ENCODE measurements at regions not wholly inside any gene's neighbourhood (a gene's known extent, or its start where the extent isn't known, plus 50 kb on each side); places are given as distances from the start of the nearest gene placed in this dataset.
"Not testable (repeated sequence)": the region's sequence is repeated elsewhere in the genome, so short reads cannot be mapped to it uniquely, and the experiment has no call there.

DNA sequence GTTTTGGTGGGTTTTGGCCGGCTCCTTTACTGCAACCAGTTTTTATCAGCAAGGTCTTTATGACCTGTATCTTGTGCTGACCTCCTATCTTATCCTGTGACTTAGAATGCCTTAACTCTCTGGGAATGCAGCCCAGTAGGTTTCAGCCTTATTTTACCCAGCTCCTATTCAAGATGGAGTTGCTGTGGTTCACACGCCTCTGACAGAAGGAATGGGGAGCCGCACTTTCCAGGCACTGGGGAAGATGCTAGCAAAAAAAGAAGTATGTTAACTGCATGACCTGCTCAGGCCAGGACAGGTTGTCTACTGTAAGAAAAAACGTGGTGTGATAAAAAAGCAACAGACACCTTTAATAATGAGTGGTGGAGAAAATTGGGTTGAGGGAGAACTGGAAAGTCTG lies 112.2 kb upstream of the OR9Q1 start:
- intact Hi-C loops (cut with micrococcal nuclease; ENCODE audit: unreplicated experiment); DNase-seq (ENCODE audit: low spot score); H3K79me2 ChIP-seq (ENCODE audit: insufficient read depth, low read depth, low read length); H4K20me1 ChIP-seq (ENCODE audit: insufficient read depth, low read length); H3K4me1 ChIP-seq (ENCODE audit: insufficient read depth, low read length, poor library complexity, severe bottlenecking); H3K9me2 ChIP-seq (ENCODE audit: insufficient read depth, low read length); H3K27ac ChIP-seq (ENCODE audit: low read depth, low read length, poor library complexity, severe bottlenecking); BruUV-seq (replicated peaks); H3K4me2 ChIP-seq (ENCODE audit: low read length); CTCF ChIA-PET (ENCODE audit: unreplicated experiment); H3K36me3 ChIP-seq (ENCODE audit: insufficient read depth, low read length); H3K9me3 ChIP-seq (ENCODE audit: low read length); POLR2A ChIA-PET; H2AFZ ChIP-seq (ENCODE audit: low read length); H3K4me3 ChIP-seq (ENCODE audit: low read depth, low read length, poor library complexity, severe bottlenecking): not testable (repeated sequence)

DNA sequence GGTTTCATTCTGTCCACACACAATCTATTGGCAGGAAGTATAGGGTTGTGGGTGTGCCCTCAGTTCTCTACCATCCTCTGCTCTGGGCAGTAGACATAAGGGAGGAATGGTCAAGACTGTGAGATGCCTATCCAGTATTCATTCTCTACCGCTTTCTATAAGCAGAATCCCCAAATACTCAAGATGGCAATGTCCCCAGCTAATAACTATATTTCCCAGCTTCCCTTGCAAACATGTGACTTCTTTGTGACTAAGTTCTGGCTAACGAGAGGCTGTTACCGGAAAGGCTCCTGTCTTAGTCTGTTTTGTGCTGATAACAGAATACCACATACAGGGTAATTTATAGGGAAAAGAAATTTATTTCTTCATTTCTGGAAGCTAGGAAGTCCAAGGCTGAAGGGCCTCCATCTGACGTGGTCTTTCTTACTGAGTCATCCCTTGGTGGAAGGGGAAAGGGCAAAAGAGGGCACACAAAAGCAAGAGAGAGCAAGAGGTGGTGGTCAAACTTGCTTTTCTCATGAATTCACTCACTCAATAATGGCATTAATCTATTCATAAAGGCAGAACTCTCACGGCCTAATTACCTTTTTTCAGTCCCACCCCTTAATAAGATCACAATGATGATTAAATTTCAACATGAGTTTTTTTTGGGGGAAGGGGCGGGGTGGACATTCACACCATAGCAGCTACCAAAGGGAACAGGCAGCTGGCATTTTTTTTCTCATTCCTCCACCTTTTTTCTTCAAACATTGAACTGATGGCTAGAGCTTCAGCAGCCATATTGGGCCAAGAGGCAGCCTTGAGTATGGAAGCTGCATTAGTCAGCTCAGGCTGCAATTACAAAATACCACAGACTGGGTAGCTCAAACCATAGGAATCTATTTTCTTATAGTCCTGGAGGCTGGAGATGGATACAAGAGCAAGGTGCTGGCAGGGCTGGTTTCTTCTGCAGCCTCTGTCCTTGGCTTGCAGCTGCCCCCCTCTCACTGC lies 109.7 kb upstream of the OR9Q1 start:
- H3K4me3 ChIP-seq (ENCODE audit: low read depth, low read length, poor library complexity, severe bottlenecking) = no peak overlapping the region
- H2AFZ ChIP-seq (ENCODE audit: low read length) = no peak overlapping the region
- H3K27ac ChIP-seq (ENCODE audit: low read depth, low read length, poor library complexity, severe bottlenecking) = no peak overlapping the region
- DNase-seq (ENCODE audit: low spot score) = no peak
- ChIA-PET CTCF (ENCODE audit: unreplicated experiment) (no interaction called here), POLR2A (no interaction called here)
- H3K4me1 ChIP-seq (ENCODE audit: insufficient read depth, low read length, poor library complexity, severe bottlenecking) = no peaks in the 10 kb centered on the region
- intact Hi-C loops (cut with micrococcal nuclease; ENCODE audit: unreplicated experiment) = no loop called here
- H3K9me2 ChIP-seq (ENCODE audit: insufficient read depth, low read length) = no peaks in the 10 kb centered on the region
- no peaks in the 10 kb centered on the region for H3K36me3 ChIP-seq (ENCODE audit: insufficient read depth, low read length)
- no peak for TF ChIP-seq EZH2phosphoT487 (IDR thresholded peaks at IDR 0.05; ENCODE audit: borderline replicate concordance, low read depth, low read length)
- TF ChIP-seq, protein P1, sequence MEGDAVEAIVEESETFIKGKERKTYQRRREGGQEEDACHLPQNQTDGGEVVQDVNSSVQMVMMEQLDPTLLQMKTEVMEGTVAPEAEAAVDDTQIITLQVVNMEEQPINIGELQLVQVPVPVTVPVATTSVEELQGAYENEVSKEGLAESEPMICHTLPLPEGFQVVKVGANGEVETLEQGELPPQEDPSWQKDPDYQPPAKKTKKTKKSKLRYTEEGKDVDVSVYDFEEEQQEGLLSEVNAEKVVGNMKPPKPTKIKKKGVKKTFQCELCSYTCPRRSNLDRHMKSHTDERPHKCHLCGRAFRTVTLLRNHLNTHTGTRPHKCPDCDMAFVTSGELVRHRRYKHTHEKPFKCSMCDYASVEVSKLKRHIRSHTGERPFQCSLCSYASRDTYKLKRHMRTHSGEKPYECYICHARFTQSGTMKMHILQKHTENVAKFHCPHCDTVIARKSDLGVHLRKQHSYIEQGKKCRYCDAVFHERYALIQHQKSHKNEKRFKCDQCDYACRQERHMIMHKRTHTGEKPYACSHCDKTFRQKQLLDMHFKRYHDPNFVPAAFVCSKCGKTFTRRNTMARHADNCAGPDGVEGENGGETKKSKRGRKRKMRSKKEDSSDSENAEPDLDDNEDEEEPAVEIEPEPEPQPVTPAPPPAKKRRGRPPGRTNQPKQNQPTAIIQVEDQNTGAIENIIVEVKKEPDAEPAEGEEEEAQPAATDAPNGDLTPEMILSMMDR (conservative IDR thresholded peaks at IDR 0.05; ENCODE audit: low read length) = no peak
- no peaks in the 10 kb centered on the region for H3K9me3 ChIP-seq (ENCODE audit: low read length)
- no TSS peak for BruUV-seq (replicated peaks)
- no peaks in the 10 kb centered on the region for H4K20me1 ChIP-seq (ENCODE audit: insufficient read depth, low read length)
- H3K79me2 ChIP-seq (ENCODE audit: insufficient read depth, low read depth, low read length) = no peaks in the 10 kb centered on the region
- H3K4me2 ChIP-seq (ENCODE audit: low read length) = no peak overlapping the region

DNA sequence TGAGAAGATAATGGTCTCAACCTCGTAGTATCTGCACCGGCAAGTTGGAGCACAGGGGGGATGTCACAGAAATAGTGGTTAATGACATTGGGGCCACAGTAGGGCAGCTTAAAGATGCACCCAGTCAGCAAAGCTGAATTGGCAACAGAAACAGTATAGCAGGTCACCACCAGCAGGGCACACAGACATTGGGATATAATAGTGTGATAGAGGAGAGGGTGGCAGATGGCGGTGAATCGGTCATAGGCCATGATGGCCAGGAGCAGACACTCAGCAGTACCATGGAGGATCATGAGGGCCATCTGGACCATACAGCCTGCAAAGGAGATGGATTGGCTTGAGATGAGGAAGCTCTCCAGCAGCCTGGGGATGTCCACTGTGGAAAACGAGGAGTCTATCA lies 106.0 kb upstream of the OR9Q1 start:
- no peaks in the 10 kb centered on the region for H3K79me2 ChIP-seq (ENCODE audit: insufficient read depth, low read depth, low read length)
- BruUV-seq (replicated peaks) = no TSS peak
- H3K4me1 ChIP-seq (ENCODE audit: insufficient read depth, low read length, poor library complexity, severe bottlenecking) = no peaks in the 10 kb centered on the region
- intact Hi-C loops (cut with micrococcal nuclease; ENCODE audit: unreplicated experiment) = no loop called here
- no peaks in the 10 kb centered on the region for H3K9me2 ChIP-seq (ENCODE audit: insufficient read depth, low read length)
- POLR2A ChIA-PET = no interaction called here
- no peaks in the 10 kb centered on the region for H3K9me3 ChIP-seq (ENCODE audit: low read length)
- no peaks in the 10 kb centered on the region for H4K20me1 ChIP-seq (ENCODE audit: insufficient read depth, low read length)
- H3K27ac ChIP-seq (ENCODE audit: low read depth, low read length, poor library complexity, severe bottlenecking) = no peak overlapping the region
- no peak overlapping the region for H3K4me3 ChIP-seq (ENCODE audit: low read depth, low read length, poor library complexity, severe bottlenecking)
- TF ChIP-seq, protein P1 (conservative IDR thresholded peaks at IDR 0.05; ENCODE audit: low read length) = no peak
- no peak for TF ChIP-seq EZH2phosphoT487 (IDR thresholded peaks at IDR 0.05; ENCODE audit: borderline replicate concordance, low read depth, low read length)
- CTCF ChIA-PET (ENCODE audit: unreplicated experiment) = no interaction called here
- no peak for DNase-seq (ENCODE audit: low spot score)
- H2AFZ ChIP-seq (ENCODE audit: low read length) = no peak overlapping the region
- no peaks in the 10 kb centered on the region for H3K36me3 ChIP-seq (ENCODE audit: insufficient read depth, low read length)
- no peak overlapping the region for H3K4me2 ChIP-seq (ENCODE audit: low read length)

All from OCI-LY7 (cell line).